Activated naive CD8-positive, alpha-beta T cell treated with anti-CD3 and anti-CD28 coated beads, Interleukin-2, amount 10 ng/mL, durations not matched to agents 7 days and 5 days (primary cell): ENCODE measurements at regions not wholly inside any gene's neighbourhood (a gene's known extent, or its start where the extent isn't known, plus 50 kb on each side); places are given as distances from the start of the nearest gene placed in this dataset.

Experiments used
- ATAC-seq: fragments of 150-1000 bp; cut with Tn5 transposase; one replicate; pipeline ENCODE4 v1.10.0; 2021; ENCODE audit warnings: low read depth, moderate library complexity
- POLR2A ChIA-PET: fragments of 350-600 bp; sonication (Branson Sonifier 250); formaldehyde crosslinking; loops from one replicate; lab custom pipeline; 2021; ENCODE audit warnings: antibody characterized with exemption; lab: Charles Lee
- DNase-seq: peaks from one replicate; pipeline ENCODE4 v3.0.0; 2021
- H3K27ac Mint-ChIP-seq: one replicate; pipeline ENCODE4 v1.8.0; 2022; ENCODE audit warnings: mild to moderate bottlenecking, mixed read lengths
- H3K27me3 Mint-ChIP-seq: one replicate; pipeline ENCODE4 v1.8.0; 2022; ENCODE audit warnings: mild to moderate bottlenecking, moderate library complexity, mixed read lengths
- H3K36me3 Mint-ChIP-seq: one replicate; pipeline ENCODE4 v1.8.0; 2021; ENCODE audit warnings: mild to moderate bottlenecking, mixed read lengths
- H3K4me1 Mint-ChIP-seq: one replicate; pipeline ENCODE4 v1.8.0; 2021; ENCODE audit warnings: mixed read lengths
- H3K4me3 Mint-ChIP-seq: one replicate; pipeline ENCODE4 v1.8.0; 2022; ENCODE audit warnings: mild to moderate bottlenecking, moderate library complexity, mixed read lengths
- H3K9me3 Mint-ChIP-seq: one replicate; pipeline ENCODE4 v1.8.0; 2021; ENCODE audit warnings: mixed read lengths

- no peak for ATAC-seq
- Mint-ChIP-seq H3K4me1 (peaks cover 2% of the 10 kb centered on the region), H3K36me3 (peaks cover 2% of the 10 kb centered on the region), H3K9me3 (peaks cover 10% of the 10 kb centered on the region), H3K27ac (no peak overlapping the region), H3K4me3 (no peak overlapping the region), H3K27me3 (no peaks in the 10 kb centered on the region)
- DNase-seq: no peak
- POLR2A ChIA-PET: no interaction called here
These were observed 72.8 kb upstream of the ATP8A1 start for GRCh38 chr4:42729505-42730237.

- no peaks in the 10 kb centered on the region for H3K4me1 Mint-ChIP-seq
- POLR2A ChIA-PET: no interaction called here
- H3K27ac Mint-ChIP-seq: no peak overlapping the region
- no peak overlapping the region for H3K4me3 Mint-ChIP-seq
- peaks cover 2% of the 10 kb centered on the region for H3K36me3 Mint-ChIP-seq
- DNase-seq: no peak
- H3K9me3 Mint-ChIP-seq: peaks cover 9% of the 10 kb centered on the region
- no peak for ATAC-seq
- no peaks in the 10 kb centered on the region for H3K27me3 Mint-ChIP-seq
These were observed 67.5 kb upstream of the ATP8A1 start for GRCh38 chr4:42724451-42724850.

GRCh38 chr4:42720533-42720932 is 63.6 kb upstream of the ATP8A1 start:
- peaks cover 2% of the 10 kb centered on the region for H3K36me3 Mint-ChIP-seq
- H3K9me3 Mint-ChIP-seq: peaks cover 1% of the 10 kb centered on the region
- DNase-seq: no peak
- no peaks in the 10 kb centered on the region for H3K27me3 Mint-ChIP-seq
- H3K27ac Mint-ChIP-seq: no peak overlapping the region
- POLR2A ChIA-PET: no interaction called here
- H3K4me1 Mint-ChIP-seq: peaks cover 8% of the 10 kb centered on the region
- no peak for ATAC-seq
- no peak overlapping the region for H3K4me3 Mint-ChIP-seq

- Mint-ChIP-seq H3K36me3 (peaks cover 2% of the 10 kb centered on the region), H3K9me3 (peaks cover 1% of the 10 kb centered on the region), H3K4me1 (peaks cover 8% of the 10 kb centered on the region), H3K27ac (no peak overlapping the region), H3K4me3 (no peak overlapping the region), H3K27me3 (no peaks in the 10 kb centered on the region)
- ATAC-seq: no peak
- POLR2A ChIA-PET: no interaction called here
- no peak for DNase-seq
These were observed 62.4 kb upstream of the ATP8A1 start for GRCh38 chr4:42719257-42719656.

- Mint-ChIP-seq H3K4me3 (no peak overlapping the region), H3K27me3 (no peaks in the 10 kb centered on the region), H3K36me3 (peaks cover 2% of the 10 kb centered on the region), H3K27ac (no peak overlapping the region), H3K4me1 (peaks cover 8% of the 10 kb centered on the region), H3K9me3 (peaks cover 1% of the 10 kb centered on the region)
- ATAC-seq (no peak), DNase-seq (no peak)
- POLR2A ChIA-PET: interaction anchor here (2.3 kb wide), 1 partner anchor 61 kb away, joined by 13 read pairs; the partner anchor contains the start of gene ATP8A1
These were observed 61.4 kb upstream of the ATP8A1 start for GRCh38 chr4:42718336-42718735.

GRCh38 chr4:42716996-42717395 is 60.1 kb upstream of the ATP8A1 start:
- peaks cover 3% of the 10 kb centered on the region for H3K27me3 Mint-ChIP-seq
- peaks cover 1% of the 10 kb centered on the region for H3K9me3 Mint-ChIP-seq
- ATAC-seq: peak; percentile 56
- POLR2A ChIA-PET: interaction anchor here (2.3 kb wide), 1 partner anchor 60 kb away, joined by 13 read pairs; the partner anchor contains the start of gene ATP8A1
- no peak overlapping the region for H3K4me3 Mint-ChIP-seq
- peaks cover 2% of the 10 kb centered on the region for H3K36me3 Mint-ChIP-seq
- peaks cover 8% of the 10 kb centered on the region for H3K4me1 Mint-ChIP-seq
- peak overlapping the region; percentile 30 for H3K27ac Mint-ChIP-seq
- no peak for DNase-seq

- Mint-ChIP-seq H3K27me3 (peaks cover 3% of the 10 kb centered on the region), H3K27ac (no peak overlapping the region), H3K4me1 (peaks cover 9% of the 10 kb centered on the region), H3K36me3 (peaks cover 2% of the 10 kb centered on the region), H3K9me3 (peaks cover 1% of the 10 kb centered on the region), H3K4me3 (no peak overlapping the region)
- ATAC-seq (no peak), DNase-seq (no peak)
- POLR2A ChIA-PET: interaction anchor here (2.3 kb wide), 1 partner anchor 59 kb away, joined by 13 read pairs; the partner anchor contains the start of gene ATP8A1
These were observed 59.0 kb upstream of the ATP8A1 start for GRCh38 chr4:42715807-42716482.

GRCh38 chr4:42713391-42713790 is 56.5 kb upstream of the ATP8A1 start:
- Mint-ChIP-seq H3K4me1 (peaks cover 10% of the 10 kb centered on the region), H3K4me3 (no peak overlapping the region), H3K36me3 (no peaks in the 10 kb centered on the region), H3K27ac (no peak overlapping the region), H3K9me3 (no peaks in the 10 kb centered on the region), H3K27me3 (peaks cover 3% of the 10 kb centered on the region)
- no peak for ATAC-seq
- POLR2A ChIA-PET: no interaction called here
- DNase-seq: no peak

GRCh38 chr4:42712854-42713253 is 55.9 kb upstream of the ATP8A1 start:
- peaks cover 3% of the 10 kb centered on the region for H3K27me3 Mint-ChIP-seq
- no peaks in the 10 kb centered on the region for H3K36me3 Mint-ChIP-seq
- ATAC-seq: no peak
- POLR2A ChIA-PET: no interaction called here
- no peaks in the 10 kb centered on the region for H3K9me3 Mint-ChIP-seq
- no peak for DNase-seq
- peaks cover 10% of the 10 kb centered on the region for H3K4me1 Mint-ChIP-seq
- no peak overlapping the region for H3K27ac Mint-ChIP-seq
- no peak overlapping the region for H3K4me3 Mint-ChIP-seq

- no peak overlapping the region for H3K27ac Mint-ChIP-seq
- H3K4me1 Mint-ChIP-seq: peaks cover 5% of the 10 kb centered on the region
- no peaks in the 10 kb centered on the region for H3K9me3 Mint-ChIP-seq
- no peaks in the 10 kb centered on the region for H3K36me3 Mint-ChIP-seq
- no peak for DNase-seq
- ATAC-seq: no peak
- POLR2A ChIA-PET: no interaction called here
- H3K4me3 Mint-ChIP-seq: no peak overlapping the region
- H3K27me3 Mint-ChIP-seq: peaks cover 3% of the 10 kb centered on the region
These were observed 54.6 kb upstream of the ATP8A1 start for GRCh38 chr4:42711496-42711895.

GRCh38 chr4:42710761-42711160 is 53.9 kb upstream of the ATP8A1 start:
- Mint-ChIP-seq H3K36me3 (no peaks in the 10 kb centered on the region), H3K4me3 (no peak overlapping the region), H3K4me1 (peaks cover 3% of the 10 kb centered on the region), H3K9me3 (no peaks in the 10 kb centered on the region), H3K27ac (no peak overlapping the region), H3K27me3 (peaks cover 3% of the 10 kb centered on the region)
- DNase-seq (no peak), ATAC-seq (no peak)
- POLR2A ChIA-PET: interaction anchor here (0.6 kb wide), 1 partner anchor 54 kb away, joined by 3 read pairs; the partner anchor contains the start of gene ATP8A1

GRCh38 chr4:42710329-42710728 is 53.4 kb upstream of the ATP8A1 start:
- Mint-ChIP-seq H3K36me3 (no peaks in the 10 kb centered on the region), H3K27me3 (peaks cover 3% of the 10 kb centered on the region), H3K27ac (no peak overlapping the region), H3K9me3 (no peaks in the 10 kb centered on the region), H3K4me3 (no peak overlapping the region), H3K4me1 (peaks cover 3% of the 10 kb centered on the region)
- DNase-seq (no peak), ATAC-seq (no peak)
- POLR2A ChIA-PET: interaction anchor here (0.6 kb wide), 1 partner anchor 54 kb away, joined by 3 read pairs; the partner anchor contains the start of gene ATP8A1

GRCh38 chr4:42709392-42710065 is 52.6 kb upstream of the ATP8A1 start:
- no peak for DNase-seq
- POLR2A ChIA-PET: no interaction called here
- no peaks in the 10 kb centered on the region for H3K36me3 Mint-ChIP-seq
- H3K4me1 Mint-ChIP-seq: peaks cover 3% of the 10 kb centered on the region
- H3K4me3 Mint-ChIP-seq: no peak overlapping the region
- peaks cover 3% of the 10 kb centered on the region for H3K27me3 Mint-ChIP-seq
- no peak for ATAC-seq
- H3K27ac Mint-ChIP-seq: no peak overlapping the region
- no peaks in the 10 kb centered on the region for H3K9me3 Mint-ChIP-seq
